GM12878 (cell line): ENCODE measurements at regions not wholly inside any gene's neighbourhood (a gene's known extent, or its start where the extent isn't known, plus 50 kb on each side); places are given as distances from the start of the nearest gene placed in this dataset.

Experiments
- ATAC-seq: fragments of 200-7000 bp; cut with Tn5 transposase; 3 replicates; pipeline ENCODE4 v1.9.1; 2020; ENCODE audit warnings: mild to moderate bottlenecking, moderate library complexity
- BruUV-seq: library from RNA; stranded (reverse); fragments of 400-500 nt; replicated peaks from 2 replicates; lab custom pipeline; 2021; lab: Mats Ljungman, UMichigan
- CTCF ChIA-PET: fragments of 300-600 bp; sonication (Branson Sonifier 250); formaldehyde crosslinking; extraction: SDS; loops from one replicate; lab custom pipeline; 2021; ENCODE audit warnings: inconsistent platforms; lab: Yijun Ruan, JAX
- POLR2A ChIA-PET: fragments of 350-600 bp; formaldehyde crosslinking; extraction: SDS; loops from one replicate; lab custom pipeline; 2021; ENCODE audit warnings: inconsistent platforms; lab: Charles Lee
- RAD21 ChIA-PET: fragments of 300-600 bp; sonication (Branson Sonifier 250); formaldehyde crosslinking; loops from one replicate; lab custom pipeline; 2023; ENCODE audit warnings: antibody characterized with exemption; ENCODE audit not compliant: unreplicated experiment; lab: Charles Lee
- SMC1A ChIA-PET: fragments of 300-600 bp; sonication (Branson Sonifier 250); formaldehyde crosslinking; loops from one replicate; lab custom pipeline; 2023; ENCODE audit not compliant: unreplicated experiment, uncharacterized antibody; lab: Charles Lee
- DNase-seq: peaks from one replicate; pipeline ENCODE4 v3.0.0-alpha.2; 2011; ENCODE audit warnings: low read depth, low spot score
- FAIRE-seq: peaks from 3 replicates; lab custom pipeline; 2011; peaks lifted over from hg19 to GRCh38; lab: Jason Lieb, UNC
- H2AFZ ChIP-seq: 2 replicates; pipeline ENCODE4 v1.6.0; 2011; ENCODE audit warnings: low read depth, low read length, control low read depth; ENCODE audit not compliant: control insufficient read depth
- H3K27ac ChIP-seq: 2 replicates; pipeline ENCODE4 v1.5.1; 2011; ENCODE audit warnings: control low read depth; ENCODE audit not compliant: control insufficient read depth, insufficient read depth
- H3K27me3 ChIP-seq, 2 experiments: replicated peaks in 1 of 2; 2 replicates each; pipeline versions ENCODE4 v1.6.0 to v1.6.1; 2011; ENCODE audit warnings: low read length in 1 of 2; ENCODE audit not compliant: control insufficient read depth in 2 of 2, insufficient read depth in 2 of 2
- H3K36me3 ChIP-seq, 2 experiments: 2 replicates each; pipeline ENCODE4 v1.5.1; 2011; ENCODE audit warnings: low read length in 1 of 2; ENCODE audit not compliant: control insufficient read depth in 2 of 2, insufficient read depth in 2 of 2
- H3K4me1 ChIP-seq: 2 replicates; pipeline ENCODE4 v1.6.1; 2011; ENCODE audit warnings: mild to moderate bottlenecking, low read length, moderate library complexity, mixed read lengths; ENCODE audit not compliant: control insufficient read depth, insufficient read depth
- H3K4me2 ChIP-seq: 2 replicates; pipeline ENCODE4 v1.6.0; 2011; ENCODE audit warnings: control low read depth; ENCODE audit not compliant: control insufficient read depth, insufficient read depth
- H3K4me3 ChIP-seq: fragments of 200-600 bp; sonication (generic); 2 replicates; pipeline ENCODE4 v1.5.1; 2016
- H3K79me2 ChIP-seq: 2 replicates; pipeline ENCODE4 v1.6.0; 2011; ENCODE audit warnings: low read length; ENCODE audit not compliant: control insufficient read depth, insufficient read depth
- H3K9ac ChIP-seq: 2 replicates; pipeline ENCODE4 v1.8.0; 2011; ENCODE audit warnings: low read length, control low read depth, mixed read lengths; ENCODE audit not compliant: control insufficient read depth, insufficient read depth
- H3K9me3 ChIP-seq: replicated peaks from 3 replicates; pipeline ENCODE4 v1.5.1; 2011; ENCODE audit warnings: mild to moderate bottlenecking, low read length; ENCODE audit not compliant: control insufficient read depth, insufficient read depth
- H4K20me1 ChIP-seq: 2 replicates; pipeline ENCODE4 v1.6.0; 2011; ENCODE audit not compliant: control insufficient read depth, insufficient read depth
- ATF7 ChIP-seq: fragments of 450-650 bp; IDR thresholded peaks from 2 replicates; pipeline ENCODE4 v1.6.1; 2016; ENCODE audit warnings: low read depth, mild to moderate bottlenecking
- CHD4 ChIP-seq: fragments of 200-600 bp; sonication (generic); IDR thresholded peaks from 2 replicates; pipeline ENCODE4 v1.6.1; 2016; ENCODE audit warnings: mild to moderate bottlenecking
- ELK1 ChIP-seq: IDR thresholded peaks from 2 replicates; pipeline ENCODE4 v1.6.1; 2012; ENCODE audit warnings: low read depth, low read length, improper control_type of control experiment
- PAX5 ChIP-seq: IDR thresholded peaks from 2 replicates; pipeline ENCODE4 v1.6.1; 2011; ENCODE audit warnings: low read depth, low read length, borderline replicate concordance
- TAF1 ChIP-seq: IDR thresholded peaks from 2 replicates; pipeline ENCODE4 v1.6.1; 2011; ENCODE audit warnings: mild to moderate bottlenecking, low read depth, low read length, borderline replicate concordance
- in situ Hi-C: fragments of 300-500 bp; cut with MboI; formaldehyde crosslinking; loops from 9 replicates; pipeline ENCODE4 v1.14.3; 2018; ENCODE audit warnings: mixed read lengths
- intact Hi-C: fragments of 100-400 bp; cut with micrococcal nuclease; formaldehyde crosslinking; loops from one replicate; pipeline ENCODE4 v1.14.2; 2022; ENCODE audit not compliant: unreplicated experiment
- TF ChIP-seq, protein P1 (sequence below): IDR thresholded peaks from 2 replicates; pipeline ENCODE4 v1.6.1; 2012; ENCODE audit warnings: improper control_type of control experiment, low read depth, low read length; ENCODE audit not compliant: insufficient replicate concordance

GRCh38 chr17:14805348-14805747 is 459.8 kb downstream of the PMP22 start:
- TF ChIP-seq PAX5 (no peak), ELK1 (no peak), TAF1 (no peak), ATF7 (no peak), CHD4 (no peak)
- TF ChIP-seq, protein P1, sequence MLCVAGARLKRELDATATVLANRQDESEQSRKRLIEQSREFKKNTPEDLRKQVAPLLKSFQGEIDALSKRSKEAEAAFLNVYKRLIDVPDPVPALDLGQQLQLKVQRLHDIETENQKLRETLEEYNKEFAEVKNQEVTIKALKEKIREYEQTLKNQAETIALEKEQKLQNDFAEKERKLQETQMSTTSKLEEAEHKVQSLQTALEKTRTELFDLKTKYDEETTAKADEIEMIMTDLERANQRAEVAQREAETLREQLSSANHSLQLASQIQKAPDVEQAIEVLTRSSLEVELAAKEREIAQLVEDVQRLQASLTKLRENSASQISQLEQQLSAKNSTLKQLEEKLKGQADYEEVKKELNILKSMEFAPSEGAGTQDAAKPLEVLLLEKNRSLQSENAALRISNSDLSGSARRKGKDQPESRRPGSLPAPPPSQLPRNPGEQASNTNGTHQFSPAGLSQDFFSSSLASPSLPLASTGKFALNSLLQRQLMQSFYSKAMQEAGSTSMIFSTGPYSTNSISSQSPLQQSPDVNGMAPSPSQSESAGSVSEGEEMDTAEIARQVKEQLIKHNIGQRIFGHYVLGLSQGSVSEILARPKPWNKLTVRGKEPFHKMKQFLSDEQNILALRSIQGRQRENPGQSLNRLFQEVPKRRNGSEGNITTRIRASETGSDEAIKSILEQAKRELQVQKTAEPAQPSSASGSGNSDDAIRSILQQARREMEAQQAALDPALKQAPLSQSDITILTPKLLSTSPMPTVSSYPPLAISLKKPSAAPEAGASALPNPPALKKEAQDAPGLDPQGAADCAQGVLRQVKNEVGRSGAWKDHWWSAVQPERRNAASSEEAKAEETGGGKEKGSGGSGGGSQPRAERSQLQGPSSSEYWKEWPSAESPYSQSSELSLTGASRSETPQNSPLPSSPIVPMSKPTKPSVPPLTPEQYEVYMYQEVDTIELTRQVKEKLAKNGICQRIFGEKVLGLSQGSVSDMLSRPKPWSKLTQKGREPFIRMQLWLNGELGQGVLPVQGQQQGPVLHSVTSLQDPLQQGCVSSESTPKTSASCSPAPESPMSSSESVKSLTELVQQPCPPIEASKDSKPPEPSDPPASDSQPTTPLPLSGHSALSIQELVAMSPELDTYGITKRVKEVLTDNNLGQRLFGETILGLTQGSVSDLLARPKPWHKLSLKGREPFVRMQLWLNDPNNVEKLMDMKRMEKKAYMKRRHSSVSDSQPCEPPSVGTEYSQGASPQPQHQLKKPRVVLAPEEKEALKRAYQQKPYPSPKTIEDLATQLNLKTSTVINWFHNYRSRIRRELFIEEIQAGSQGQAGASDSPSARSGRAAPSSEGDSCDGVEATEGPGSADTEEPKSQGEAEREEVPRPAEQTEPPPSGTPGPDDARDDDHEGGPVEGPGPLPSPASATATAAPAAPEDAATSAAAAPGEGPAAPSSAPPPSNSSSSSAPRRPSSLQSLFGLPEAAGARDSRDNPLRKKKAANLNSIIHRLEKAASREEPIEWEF = no peak
- Histone ChIP-seq H3K9ac (no peak overlapping the region), H3K27me3 (no peaks in the 10 kb centered on the region), H3K79me2 (no peaks in the 10 kb centered on the region), H3K4me1 (no peaks in the 10 kb centered on the region), H4K20me1 (no peaks in the 10 kb centered on the region), H3K36me3 (no peaks in the 10 kb centered on the region), H3K27ac (no peak overlapping the region), H3K9me3 (no peaks in the 10 kb centered on the region), H3K4me3 (no peak overlapping the region), H3K4me2 (no peak overlapping the region), H2AFZ (no peak overlapping the region)
- CTCF ChIA-PET = no interaction called here
- RAD21 ChIA-PET = no interaction called here
- no peak for ATAC-seq
- POLR2A ChIA-PET = no interaction called here
- FAIRE-seq = no peak
- no TSS peak for BruUV-seq
- intact Hi-C loops = no loop called here
- SMC1A ChIA-PET = no interaction called here
- DNase-seq = no peak
- in situ Hi-C loops = no loop called here
